MCF 10A (cell line): ENCODE measurements at regions not wholly inside any gene's neighbourhood (a gene's known extent, or its start where the extent isn't known, plus 50 kb on each side); places are given as distances from the start of the nearest gene placed in this dataset.

Source experiments
- BruUV-seq: library from RNA; stranded (reverse); fragments of 400-500 nt; replicated peaks from 2 replicates; lab custom pipeline; 2021; lab: Mats Ljungman, UMichigan
- CTCF ChIA-PET: fragments of 300-600 bp; sonication (Branson Sonifier 250); formaldehyde crosslinking; extraction: SDS; loops from one replicate; lab custom pipeline; 2021; ENCODE audit warnings: antibody characterized with exemption, inconsistent platforms; lab: Yijun Ruan, JAX
- POLR2A ChIA-PET: fragments of 300-600, 350-650 bp; sonication (Branson Sonifier 250); formaldehyde crosslinking; extraction: SDS; loops from one replicate; lab custom pipeline; 2020; ENCODE audit warnings: antibody characterized with exemption, inconsistent platforms; lab: Yijun Ruan, JAX
- DNase-seq: peaks from one replicate; pipeline ENCODE4 v3.0.0-alpha.2; 2018; ENCODE audit not compliant: unreplicated experiment
- H3K27ac Mint-ChIP-seq: one replicate; pipeline ENCODE4 v1.8.0; 2022; ENCODE audit warnings: mild to moderate bottlenecking, low read depth, mixed read lengths; ENCODE audit not compliant: unreplicated experiment
- H3K27me3 Mint-ChIP-seq: one replicate; pipeline ENCODE4 v1.8.0; 2022; ENCODE audit warnings: mixed read lengths; ENCODE audit not compliant: insufficient read depth, unreplicated experiment
- H3K36me3 Mint-ChIP-seq: one replicate; pipeline ENCODE4 v1.8.0; 2022; ENCODE audit warnings: mild to moderate bottlenecking, moderate library complexity, mixed read lengths; ENCODE audit not compliant: insufficient read depth, unreplicated experiment
- H3K4me1 Mint-ChIP-seq: one replicate; pipeline ENCODE4 v1.8.0; 2022; ENCODE audit warnings: mixed read lengths; ENCODE audit not compliant: insufficient read depth, unreplicated experiment
- H3K4me3 Mint-ChIP-seq: one replicate; pipeline ENCODE4 v1.8.0; 2022; ENCODE audit warnings: mild to moderate bottlenecking, moderate library complexity, mixed read lengths; ENCODE audit not compliant: unreplicated experiment
- H3K9me3 Mint-ChIP-seq: one replicate; pipeline ENCODE4 v1.8.0; 2022; ENCODE audit warnings: mixed read lengths; ENCODE audit not compliant: unreplicated experiment
- CTCF ChIP-seq: fragments of 200-600 bp; IDR thresholded peaks from one replicate; pipeline ENCODE4 v1.8.0; 2022; ENCODE audit warnings: antibody characterized with exemption, mild to moderate bottlenecking; ENCODE audit not compliant: unreplicated experiment
- intact Hi-C: fragments of 100-400 bp; cut with micrococcal nuclease; formaldehyde crosslinking; loops from 2 replicates; pipeline ENCODE4 v1.14.1; 2022

- no TSS peak for BruUV-seq
- Mint-ChIP-seq H3K27me3 (no peaks in the 10 kb centered on the region), H3K4me1 (peaks cover 67% of the 10 kb centered on the region), H3K27ac (no peak overlapping the region), H3K36me3 (no peaks in the 10 kb centered on the region), H3K4me3 (no peak overlapping the region), H3K9me3 (no peaks in the 10 kb centered on the region)
- intact Hi-C loops = loop anchor here (5.0 to 10.0 kb wide), 3 partner anchors 66 to 312 kb away; no protein-coding TSS in a partner anchor
- ChIA-PET POLR2A (interaction anchor here (0.6 to 1.4 kb wide), 7 partner anchors 8 to 1938 kb away, joined by 3 to 5 read pairs (median 3); no protein-coding TSS in a partner anchor), CTCF (no interaction called here)
- TF ChIP-seq CTCF = no peak
- peak; percentile 72 for DNase-seq
These were observed 223.2 kb downstream of the BLID start for GRCh38 chr11:121892863-121893262.

- no peak for TF ChIP-seq CTCF
- ChIA-PET CTCF (interaction anchor here (0.7 kb wide), 1 partner anchor 237 kb away, joined by 3 read pairs; no protein-coding TSS in a partner anchor), POLR2A (interaction anchor here (0.6 to 1.2 kb wide), 4 partner anchors 9 to 1937 kb away, joined by 3 to 5 read pairs (median 3); no protein-coding TSS in a partner anchor)
- no peak overlapping the region for H3K4me3 Mint-ChIP-seq
- intact Hi-C loops = loop anchor here (5.0 to 10.0 kb wide), 3 partner anchors 65 to 313 kb away; no protein-coding TSS in a partner anchor
- H3K27me3 Mint-ChIP-seq = no peaks in the 10 kb centered on the region
- H3K9me3 Mint-ChIP-seq = no peaks in the 10 kb centered on the region
- no TSS peak for BruUV-seq
- H3K36me3 Mint-ChIP-seq = no peaks in the 10 kb centered on the region
- peak; percentile 88 for DNase-seq
- H3K27ac Mint-ChIP-seq = peak overlapping the region; percentile 25
- peaks cover 67% of the 10 kb centered on the region for H3K4me1 Mint-ChIP-seq
These were observed 223.8 kb downstream of the BLID start for GRCh38 chr11:121892131-121892681.

DNA sequence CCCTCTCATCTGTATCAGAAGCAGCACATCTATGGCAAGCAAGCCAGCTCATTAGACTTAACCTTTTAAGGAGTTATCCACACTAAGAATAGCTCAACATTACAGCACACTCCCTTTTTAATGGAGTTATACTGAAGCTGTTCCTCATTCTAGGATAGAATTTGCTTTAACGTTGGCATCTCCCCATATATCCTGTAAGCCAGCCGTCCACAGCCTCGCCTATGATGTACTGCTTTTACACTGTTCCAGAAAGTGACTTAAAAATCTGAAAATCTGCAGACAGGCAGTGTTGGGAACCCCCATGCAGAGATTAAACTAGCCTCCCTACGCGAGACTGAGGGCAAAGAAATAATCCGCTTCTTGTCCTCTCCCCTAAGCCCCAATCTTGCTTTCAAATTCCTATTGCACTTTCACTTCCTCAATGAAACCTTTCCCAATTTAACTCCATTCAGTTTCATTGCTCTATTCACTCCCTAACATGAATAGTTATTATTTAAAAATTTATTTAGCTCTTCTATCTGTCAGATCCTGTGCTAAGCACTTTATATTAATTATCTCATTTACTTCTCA, 225.0 kb downstream of the BLID start:
- DNase-seq = no peak
- peaks cover 58% of the 10 kb centered on the region for H3K4me1 Mint-ChIP-seq
- no peaks in the 10 kb centered on the region for H3K9me3 Mint-ChIP-seq
- no peak overlapping the region for H3K4me3 Mint-ChIP-seq
- intact Hi-C loops = loop anchor here (5.0 to 10.0 kb wide), 3 partner anchors 64 to 314 kb away; no protein-coding TSS in a partner anchor
- ChIA-PET CTCF (interaction anchor here (0.6 to 1.0 kb wide), 2 partner anchors 221 to 313 kb away, joined by 3 read pairs; no protein-coding TSS in a partner anchor), POLR2A (interaction anchor here (0.5 to 0.8 kb wide), 2 partner anchors 21 to 63 kb away, joined by 3 read pairs; no protein-coding TSS in a partner anchor)
- peak overlapping the region; percentile 25 for H3K27ac Mint-ChIP-seq
- H3K36me3 Mint-ChIP-seq = no peaks in the 10 kb centered on the region
- no peaks in the 10 kb centered on the region for H3K27me3 Mint-ChIP-seq
- TF ChIP-seq CTCF = no peak
- BruUV-seq = no TSS peak

- TF ChIP-seq CTCF = no peak
- H3K4me1 Mint-ChIP-seq = peaks cover 53% of the 10 kb centered on the region
- no peak overlapping the region for H3K27ac Mint-ChIP-seq
- POLR2A ChIA-PET = interaction anchor here (0.5 kb wide), 1 partner anchor 63 kb away, joined by 3 read pairs; no protein-coding TSS in a partner anchor
- intact Hi-C loops = loop anchor here (5.0 to 10.0 kb wide), 3 partner anchors 63 to 314 kb away; no protein-coding TSS in a partner anchor
- CTCF ChIA-PET = interaction anchor here (1.0 kb wide), 1 partner anchor 313 kb away, joined by 3 read pairs; no protein-coding TSS in a partner anchor
- H3K9me3 Mint-ChIP-seq = no peaks in the 10 kb centered on the region
- peak; percentile 84 for DNase-seq
- no peak overlapping the region for H3K4me3 Mint-ChIP-seq
- H3K36me3 Mint-ChIP-seq = no peaks in the 10 kb centered on the region
- no TSS peak for BruUV-seq
- H3K27me3 Mint-ChIP-seq = no peaks in the 10 kb centered on the region
These were observed 225.6 kb downstream of the BLID start for GRCh38 chr11:121890377-121890776.
